Kidney capillary endothelial cell (primary cell): ENCODE measurements at regions not wholly inside any gene's neighbourhood (a gene's known extent, or its start where the extent isn't known, plus 50 kb on each side); places are given as distances from the start of the nearest gene placed in this dataset.
"Not testable (repeated sequence)": the region's sequence is repeated elsewhere in the genome, so short reads cannot be mapped to it uniquely, and the experiment has no call there.

Experiments
- DNase-seq: peaks from one replicate; pipeline ENCODE4 v3.0.0-alpha.2; 2018; ENCODE audit warnings: low spot score

DNA sequence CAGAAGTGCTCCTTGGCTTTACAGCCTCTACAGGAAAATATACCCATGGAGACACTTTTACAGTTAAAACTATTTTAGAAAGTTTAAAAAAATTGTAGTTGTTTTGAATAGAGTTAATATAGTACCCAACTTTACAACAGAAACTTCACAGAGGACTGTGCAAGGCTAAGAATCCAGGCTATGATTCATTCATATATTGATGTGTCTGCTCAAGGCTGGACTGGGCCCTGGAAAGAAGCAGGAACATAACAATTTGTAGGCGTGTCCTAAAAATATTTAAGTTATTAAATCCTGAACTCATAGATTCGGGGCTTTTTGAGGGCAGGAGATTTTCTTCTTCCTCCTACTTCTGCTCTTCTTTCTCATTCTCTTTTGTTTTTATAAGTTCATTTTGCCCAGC, 291.5 kb upstream of the CCDC179 start:
- no peak for DNase-seq

DNA sequence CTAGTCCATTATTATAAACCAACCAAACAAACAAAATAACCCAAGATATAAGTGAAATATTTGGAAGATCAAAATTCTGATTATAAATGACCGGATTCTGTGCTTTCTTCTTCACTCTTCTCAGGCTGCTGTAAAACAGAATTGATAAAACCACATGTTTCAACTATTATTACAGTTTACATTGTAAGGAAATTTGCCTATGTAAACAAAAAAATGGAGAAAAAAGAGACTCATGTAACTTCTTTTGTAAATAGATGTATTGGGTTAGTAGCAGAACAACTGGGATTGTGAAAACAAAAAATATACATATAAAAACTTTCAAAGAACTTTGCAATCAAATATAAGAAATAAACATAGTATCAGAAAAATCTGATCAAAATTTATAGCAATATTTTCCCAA, 295.2 kb upstream of the CCDC179 start:
- DNase-seq: no peak

DNA sequence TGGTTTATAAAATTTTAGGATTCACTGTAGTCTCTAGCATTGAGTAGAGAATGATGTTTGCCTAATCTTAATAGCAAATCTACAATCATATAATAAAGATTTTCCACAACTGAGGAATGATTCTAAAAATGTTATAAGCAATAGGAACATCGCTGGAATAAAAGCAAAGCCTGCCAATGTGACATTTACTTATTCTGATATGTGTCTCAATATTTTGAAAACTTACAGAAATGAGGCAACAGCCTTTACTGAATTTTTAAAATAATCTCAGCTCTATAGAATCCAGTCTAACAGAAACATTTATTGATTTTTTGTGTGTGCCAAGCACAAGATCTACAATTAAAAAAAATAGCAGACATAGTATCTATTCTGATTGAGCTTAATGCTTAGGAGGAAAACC, 303.7 kb upstream of the CCDC179 start:
- no peak for DNase-seq

DNA sequence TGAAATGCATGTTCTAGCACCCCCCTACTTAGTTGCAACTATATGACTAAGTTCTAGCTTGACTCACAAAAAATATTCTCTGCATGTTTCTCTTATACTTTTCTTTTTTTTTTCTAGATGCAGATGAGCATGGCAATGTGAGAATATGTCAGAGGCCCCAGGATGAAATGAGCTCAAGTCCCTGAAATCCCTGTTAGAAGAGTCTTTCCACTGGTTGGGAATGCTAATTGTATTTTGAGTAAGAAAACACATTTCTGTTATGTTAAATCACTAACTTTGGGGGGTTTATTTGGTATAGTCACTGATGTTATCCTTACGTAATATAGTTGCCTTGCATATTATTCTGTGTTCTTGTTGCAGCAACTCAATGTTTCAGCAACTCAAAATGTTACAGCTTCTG, 306.1 kb upstream of the CCDC179 start:
- no peak for DNase-seq

DNA sequence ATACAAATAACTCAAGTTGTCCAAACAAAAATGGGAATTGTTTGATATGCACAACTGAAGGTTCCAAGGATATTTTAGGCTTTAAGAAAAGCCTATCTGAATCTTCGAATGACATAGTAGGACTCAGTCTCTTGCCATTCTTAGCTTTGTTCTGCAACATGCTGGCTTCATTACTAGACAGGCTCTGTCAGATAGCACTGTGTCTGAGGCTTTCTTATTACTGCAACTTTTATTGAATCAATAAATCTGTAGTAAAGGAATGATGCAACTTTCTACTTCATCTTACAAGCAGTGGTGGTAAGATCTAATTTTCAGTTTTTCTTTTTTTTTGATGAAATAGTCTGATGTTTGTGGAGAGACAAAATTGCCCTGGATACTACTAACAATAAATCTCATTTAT, 319.3 kb upstream of the CCDC179 start:
- no peak for DNase-seq

DNA sequence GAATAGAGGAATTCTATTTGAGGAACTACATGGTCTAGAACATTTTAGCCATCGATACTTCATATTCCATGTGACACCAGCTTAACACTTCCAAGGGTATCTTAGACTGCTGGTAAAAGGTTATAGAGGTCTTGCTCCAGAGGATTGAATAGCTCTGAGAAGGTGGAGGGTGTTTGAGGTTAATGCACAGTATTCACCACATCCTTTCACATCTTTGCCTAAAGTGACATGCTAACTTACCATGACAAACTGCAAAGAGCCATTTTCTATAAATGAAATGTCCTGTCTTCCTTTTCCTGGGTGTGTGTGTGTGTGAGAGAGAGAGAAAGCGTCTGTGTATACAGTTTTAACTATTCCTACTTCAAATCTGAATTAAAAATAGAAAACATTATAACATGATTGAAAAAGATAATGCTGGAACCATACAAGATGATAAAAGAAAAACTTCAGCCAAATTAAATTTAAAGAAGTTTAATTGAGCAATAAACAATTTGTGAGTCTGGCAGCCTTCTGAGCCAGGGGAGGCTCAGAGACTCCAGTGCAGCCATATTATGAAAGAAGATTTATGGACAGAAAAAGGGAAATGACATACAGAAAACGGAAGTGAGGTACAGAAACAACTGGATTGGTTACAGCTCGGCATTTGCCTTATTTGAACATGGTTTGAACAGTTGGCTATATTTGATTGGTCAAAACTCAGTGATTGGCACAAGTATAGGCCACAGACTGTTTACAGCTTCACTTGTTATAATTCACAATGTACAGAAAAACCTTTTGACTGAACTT, 320.9 kb upstream of the CCDC179 start:
- DNase-seq: no peak

DNA sequence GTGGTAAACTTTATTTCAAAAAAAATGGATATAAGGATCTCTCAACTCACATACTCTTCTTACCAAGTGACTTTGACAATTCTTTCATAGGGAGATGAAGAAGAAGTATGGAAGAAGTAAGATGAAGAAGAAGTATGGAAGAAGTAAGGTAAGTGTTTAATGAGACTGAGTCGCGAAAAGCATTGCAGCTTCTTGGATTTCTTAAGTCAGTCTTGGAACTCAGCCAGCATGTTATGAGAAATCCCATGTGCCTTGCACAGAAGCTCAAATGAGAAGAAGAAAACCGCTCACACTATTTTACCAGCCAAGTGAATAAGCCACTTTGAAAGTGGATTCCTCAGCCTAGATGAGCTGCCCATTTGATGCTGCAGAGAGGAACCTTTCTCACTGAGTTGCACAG, 332.0 kb upstream of the CCDC179 start:
- no peak for DNase-seq

DNA sequence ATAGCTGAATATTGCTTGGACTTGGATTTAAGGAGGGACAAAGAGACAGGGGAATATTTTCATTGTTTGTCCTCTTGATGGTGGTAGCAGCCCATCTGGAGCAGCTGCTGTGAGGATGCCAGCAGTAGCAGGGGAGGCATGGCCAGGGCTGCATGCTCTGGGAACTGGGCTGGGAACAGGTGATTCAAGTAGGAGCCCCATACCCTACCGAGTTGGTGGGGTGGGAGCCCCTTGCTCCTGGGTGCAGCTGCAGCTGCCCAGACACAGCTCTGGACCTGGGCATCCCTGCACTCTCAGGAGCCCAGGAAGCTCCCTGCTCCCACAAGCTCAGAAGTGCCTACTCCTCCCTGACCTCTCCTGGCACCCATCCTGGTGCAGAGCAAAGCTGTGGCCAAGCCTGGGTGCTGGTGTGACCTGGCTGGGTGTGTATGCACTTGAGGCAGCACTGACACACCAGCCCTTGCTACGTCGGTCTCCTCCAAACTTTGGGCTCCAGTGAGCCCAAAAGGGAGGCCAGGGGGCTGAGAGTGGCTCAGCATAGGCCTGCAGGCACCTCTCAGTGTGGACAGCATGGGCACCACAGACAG, 341.8 kb upstream of the CCDC179 start:
- DNase-seq: no peak

DNA sequence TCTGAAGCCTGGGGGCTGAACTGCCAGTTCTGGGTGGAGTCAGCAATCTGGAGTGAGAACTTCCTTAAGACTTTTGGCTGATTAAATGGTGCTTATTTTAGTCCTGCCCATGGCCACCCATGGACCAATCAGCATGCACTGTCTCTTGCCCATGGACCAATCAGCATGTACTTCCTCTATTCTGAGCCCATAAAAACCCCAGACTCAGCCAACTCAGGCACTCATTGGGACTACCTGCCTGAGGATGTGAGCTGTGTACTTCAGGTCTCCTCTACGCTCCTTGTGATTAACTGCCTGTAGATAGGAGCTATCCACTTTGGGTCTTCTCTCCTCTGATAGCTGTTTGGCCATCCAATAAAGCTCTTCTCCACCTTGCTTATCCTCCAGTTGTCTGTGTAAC, 342.3 kb upstream of the CCDC179 start:
- DNase-seq: no peak

DNA sequence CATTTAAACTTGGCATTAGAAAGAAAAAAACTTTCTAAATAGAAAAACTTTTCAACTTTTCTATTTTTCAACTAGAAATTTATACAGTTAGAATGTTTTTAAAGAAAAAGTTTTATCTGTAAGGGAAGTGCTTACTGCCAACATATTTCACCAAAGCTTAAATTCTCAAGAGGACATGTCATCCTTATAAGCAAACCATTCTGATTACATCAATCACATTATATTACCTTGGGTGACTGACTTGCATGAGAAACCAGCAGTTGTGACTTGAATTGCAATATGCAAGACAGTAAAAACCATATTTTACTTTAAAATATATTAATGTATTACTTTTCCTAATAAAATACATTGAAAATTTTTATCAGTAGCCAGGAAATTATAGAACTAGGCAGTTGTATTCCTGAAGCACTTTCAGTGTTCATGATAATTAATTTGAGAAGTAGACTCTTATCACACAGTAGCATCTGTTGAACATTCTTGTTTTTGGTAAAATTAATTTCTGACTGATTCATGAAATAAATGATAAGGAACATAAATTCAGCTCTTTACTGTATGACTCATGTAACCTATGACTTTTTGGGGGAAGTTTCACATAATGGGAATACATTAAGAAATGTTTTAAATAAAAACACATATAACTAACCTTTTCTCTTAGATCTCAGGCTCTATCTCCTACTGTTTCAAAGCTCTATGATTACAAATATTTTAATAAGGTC, 345.0 kb upstream of the CCDC179 start:
- no peak for DNase-seq

DNA sequence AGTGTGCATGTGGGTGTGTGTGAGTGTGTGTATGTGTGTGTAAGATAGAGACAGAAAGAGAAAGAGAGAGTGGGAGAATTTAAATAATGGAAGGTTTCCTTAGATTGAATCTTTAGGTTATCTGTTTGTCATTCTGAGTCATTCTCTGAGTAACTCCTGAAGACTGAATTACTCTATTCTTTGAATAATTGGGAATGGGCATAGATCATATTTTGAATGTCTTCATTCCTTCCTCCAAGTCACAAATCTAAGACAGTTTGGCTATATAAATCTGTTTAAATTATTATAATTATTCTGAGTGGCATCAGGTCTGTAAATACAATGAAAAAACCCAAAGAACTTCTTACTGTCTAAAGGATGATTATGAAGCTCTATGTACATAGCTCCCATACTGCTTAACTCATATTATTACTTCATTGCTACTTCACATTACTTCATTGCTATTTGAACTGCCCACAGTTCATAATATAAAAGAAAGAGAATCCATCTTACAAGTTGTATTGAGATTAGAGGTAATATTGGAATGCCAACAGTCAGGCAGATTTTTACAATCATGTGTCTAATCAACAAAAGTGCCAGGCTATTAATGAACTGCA, 346.6 kb upstream of the CCDC179 start:
- DNase-seq: no peak

DNA sequence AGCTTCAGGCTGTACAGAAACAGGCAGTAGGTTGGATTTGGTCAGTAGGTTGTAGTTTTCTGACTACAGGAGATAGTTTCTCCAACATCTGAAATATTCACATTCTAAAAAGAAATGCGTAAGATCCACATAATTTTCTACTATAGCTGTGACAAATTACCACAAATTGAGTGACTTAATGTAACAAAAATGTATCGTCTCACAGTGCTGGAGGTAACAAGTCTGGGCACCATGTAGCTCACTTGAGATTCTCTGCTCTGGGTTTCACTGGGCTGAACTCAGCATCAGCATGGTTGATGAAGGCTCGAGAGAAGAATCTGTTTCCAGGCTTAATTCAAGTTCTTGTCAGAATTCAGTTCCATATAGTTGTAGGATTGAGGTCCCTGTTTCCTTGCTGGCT, 350.9 kb upstream of the CCDC179 start:
- DNase-seq: no peak

DNA sequence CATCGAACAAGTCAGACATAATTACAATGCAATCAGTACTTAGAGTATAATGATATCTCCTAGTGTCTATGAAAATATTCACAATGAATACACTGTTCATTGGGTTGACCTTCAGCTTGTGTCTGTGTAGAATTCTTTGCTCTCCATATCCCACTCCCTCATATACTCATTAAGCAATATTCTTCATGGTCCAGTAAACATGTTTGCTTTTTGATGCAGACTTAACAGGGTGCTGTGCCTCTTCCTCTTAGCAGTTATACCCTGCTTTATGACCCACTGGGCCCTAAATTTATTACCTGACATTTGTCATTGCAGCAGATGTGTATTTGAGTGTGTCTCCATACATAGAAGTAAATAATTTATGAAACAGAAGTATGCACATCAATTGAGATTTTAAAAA, 352.5 kb upstream of the CCDC179 start:
- DNase-seq: no peak

DNA sequence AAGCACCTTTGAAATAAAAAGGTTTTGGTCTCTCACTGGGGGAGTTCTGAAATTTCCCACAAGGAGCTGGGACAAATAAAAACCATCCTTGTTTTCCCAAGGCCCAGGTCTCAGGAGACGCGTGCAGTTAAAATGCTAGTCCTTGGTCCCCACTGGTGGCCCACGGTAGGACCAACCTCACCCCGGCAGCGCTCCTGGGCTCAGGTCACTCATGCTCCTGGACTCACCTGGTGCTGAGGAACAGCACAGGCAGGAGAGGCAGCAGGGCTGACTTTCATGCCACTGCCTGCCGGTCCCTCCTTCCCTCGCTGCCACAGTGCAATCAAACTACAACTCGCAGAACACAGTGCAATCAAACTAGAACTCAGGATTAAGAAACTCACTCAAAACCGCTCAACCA, 356.8 kb upstream of the CCDC179 start:
- no peak for DNase-seq

DNA sequence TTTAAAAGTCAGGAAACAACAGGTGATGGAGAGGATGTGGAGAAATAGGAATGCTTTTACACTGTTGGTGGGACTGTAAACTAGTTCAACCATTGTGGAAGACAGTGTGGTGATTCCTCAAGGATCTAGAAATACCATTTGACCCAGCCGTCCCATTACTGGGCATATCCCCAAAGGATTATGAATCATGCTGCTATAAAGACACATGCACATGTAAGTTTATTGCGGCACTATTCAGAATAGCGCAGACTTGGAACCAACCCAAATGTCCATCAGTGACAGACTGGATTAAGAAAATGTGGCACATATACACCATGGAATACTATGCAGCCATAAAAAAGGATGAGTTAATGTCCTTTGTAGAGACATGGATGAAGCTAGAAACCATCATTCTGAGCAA, 359.8 kb upstream of the CCDC179 start:
- not testable (repeated sequence) for DNase-seq

DNA sequence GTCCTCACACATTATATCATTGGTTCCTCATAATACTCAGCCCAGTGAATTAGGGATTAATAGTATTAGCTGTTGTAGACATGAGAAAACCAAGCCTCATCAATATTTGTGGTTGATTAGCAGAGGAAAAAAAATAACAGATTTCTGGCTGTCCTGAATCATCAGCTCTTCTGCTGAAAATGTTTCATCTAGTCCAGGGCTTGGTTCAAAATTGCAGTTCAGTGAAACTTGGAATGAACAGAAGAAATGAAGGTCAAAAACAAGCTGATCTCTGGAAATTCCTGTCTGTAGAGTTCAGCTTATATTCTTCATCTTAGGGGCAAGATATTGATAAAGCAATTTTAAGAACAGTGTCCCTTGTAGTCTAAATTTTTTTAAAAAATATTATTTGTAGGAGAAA, 361.1 kb upstream of the CCDC179 start:
- no peak for DNase-seq

DNA sequence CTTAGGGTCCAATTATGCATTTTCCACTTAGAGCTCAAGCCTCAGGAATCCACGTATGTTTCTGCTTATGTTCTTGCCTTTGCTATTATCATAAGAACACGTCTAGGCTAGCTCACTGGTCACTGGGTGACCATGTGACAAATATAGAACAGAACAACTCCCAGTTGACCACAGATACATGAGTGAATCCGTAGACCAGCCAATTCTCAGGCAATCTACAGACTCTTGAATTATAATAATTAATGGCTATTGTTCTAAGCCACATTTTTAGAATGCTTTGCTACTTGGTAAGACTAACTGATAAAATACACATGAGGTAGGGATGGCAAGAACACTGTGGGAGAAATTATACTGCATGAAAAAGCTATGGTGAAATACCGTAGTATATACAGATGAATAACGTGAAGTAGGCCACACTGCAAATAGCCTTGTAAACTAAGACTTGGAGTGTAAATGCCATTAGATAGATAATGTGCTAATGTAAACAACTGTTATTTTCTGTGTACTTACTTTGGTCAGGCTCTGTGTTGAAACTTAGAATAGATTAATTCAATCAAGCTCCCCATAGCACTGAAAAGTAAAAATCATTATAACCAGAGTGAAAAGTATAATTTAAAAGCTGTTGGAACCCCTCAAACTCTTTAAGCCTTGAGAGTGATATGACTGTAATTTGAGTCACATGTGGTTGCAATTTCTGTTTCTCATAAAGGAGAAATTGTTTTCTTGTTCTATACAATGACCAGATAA, 366.2 kb upstream of the CCDC179 start:
- no peak for DNase-seq

DNA sequence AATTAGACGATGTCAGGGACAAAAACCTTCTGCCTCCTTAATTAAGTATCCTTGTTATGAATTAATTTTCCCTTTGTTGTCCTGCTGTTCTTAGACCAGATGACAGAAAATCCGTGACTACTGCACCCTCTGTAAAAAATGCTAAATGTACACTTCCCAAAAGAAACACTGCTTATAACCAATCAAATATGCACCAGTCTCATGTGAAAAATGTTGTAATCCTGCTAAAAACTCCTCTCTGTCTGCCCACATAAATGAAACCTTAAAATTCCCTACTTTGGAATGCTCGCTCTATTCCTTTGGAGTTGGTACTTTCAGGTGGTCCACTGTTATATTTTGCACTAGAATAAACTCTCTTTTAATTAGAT, 366.8 kb upstream of the CCDC179 start:
- DNase-seq: no peak

DNA sequence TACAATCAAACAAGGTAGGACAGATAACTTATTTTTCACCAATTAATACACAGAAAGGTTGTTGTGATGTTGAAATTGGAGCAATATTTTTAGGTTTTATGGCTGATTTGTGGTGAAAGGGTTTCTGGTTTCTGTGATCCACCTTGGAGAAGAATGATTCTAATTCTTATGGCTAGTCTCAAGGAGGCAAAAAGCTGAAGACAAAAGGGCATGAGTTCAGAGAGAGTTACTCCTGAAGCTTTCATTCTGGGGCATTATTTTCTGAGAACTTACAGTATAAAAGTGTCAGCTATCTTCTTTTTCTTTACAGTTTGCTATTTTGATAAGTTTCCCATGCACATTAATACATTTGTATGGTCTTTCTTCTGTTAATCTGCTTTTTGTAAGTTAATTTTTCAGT, 372.4 kb upstream of the CCDC179 start:
- no peak for DNase-seq

DNA sequence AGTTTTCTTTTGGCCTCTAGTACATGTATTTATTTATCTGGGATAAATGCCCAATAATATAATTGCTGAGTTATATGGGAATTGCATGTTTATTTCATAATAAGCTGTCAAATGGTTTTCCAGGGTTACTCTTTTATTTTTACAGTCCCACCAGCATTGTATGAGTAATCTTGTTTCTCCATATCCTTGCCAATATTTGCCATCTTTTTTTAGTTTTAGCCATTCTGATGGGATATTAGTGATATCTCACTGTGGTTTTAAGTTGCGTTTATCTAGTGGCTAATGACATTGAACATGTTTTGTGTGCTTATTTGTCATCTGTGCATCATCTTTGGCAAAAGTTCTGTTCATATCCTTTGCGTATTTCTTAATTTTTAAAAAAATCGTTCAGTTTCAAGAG, 372.8 kb upstream of the CCDC179 start:
- DNase-seq: no peak

DNA sequence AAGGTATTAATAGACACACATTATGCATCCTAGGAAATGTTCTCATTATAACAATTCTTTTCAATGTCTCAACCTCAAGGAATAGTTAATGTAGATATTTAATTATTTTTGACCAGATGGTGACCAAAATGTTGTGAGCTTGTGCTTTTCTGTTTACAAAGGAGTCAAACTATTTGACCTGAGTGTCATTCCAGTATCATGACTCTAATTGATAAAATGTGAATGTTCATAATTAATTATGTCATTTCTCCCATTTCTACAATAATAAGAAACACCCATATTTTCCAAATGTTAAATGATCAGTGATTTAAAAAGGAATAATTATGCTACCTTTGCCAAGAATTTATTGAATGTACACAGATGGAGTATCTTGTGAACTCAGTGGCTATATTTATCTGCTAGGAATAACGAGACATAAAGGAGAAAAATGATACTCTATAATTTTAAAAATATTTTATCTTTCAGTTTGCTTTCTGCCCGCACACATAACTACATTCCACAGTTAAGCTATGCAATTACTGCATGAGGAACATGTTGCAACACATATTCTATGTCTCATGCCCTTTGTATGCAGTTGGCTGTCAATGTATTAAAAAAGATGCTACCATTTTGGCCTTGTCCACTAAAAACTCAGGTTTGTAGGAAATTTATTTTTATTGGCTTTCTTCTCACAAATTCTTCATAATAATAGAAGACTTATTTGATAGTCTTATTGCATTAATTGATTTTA, 376.7 kb upstream of the CCDC179 start:
- DNase-seq: no peak

DNA sequence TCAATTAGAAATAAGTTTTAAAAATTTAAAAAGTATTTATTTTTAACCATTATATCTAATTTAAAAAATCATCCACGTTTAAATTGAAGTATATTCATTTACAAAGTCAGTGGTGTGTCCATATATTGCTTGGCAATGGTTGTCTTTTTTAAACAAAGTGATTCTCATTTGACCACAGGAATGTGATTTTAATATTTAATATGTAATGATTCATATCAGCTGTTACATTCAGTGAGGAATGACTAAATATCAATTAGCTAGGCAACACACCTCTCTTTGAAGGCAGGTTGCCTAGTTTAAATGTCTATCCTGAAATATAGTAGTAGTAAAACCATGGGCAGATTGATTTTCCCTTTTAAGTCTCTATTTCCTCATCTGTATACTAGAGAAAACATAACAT, 392.2 kb upstream of the CCDC179 start:
- no peak for DNase-seq
